ENCODE measurements at regions not wholly inside any gene's neighbourhood (a gene's known extent, or its start where the extent isn't known, plus 50 kb on each side); places are given as distances from the start of the nearest gene placed in this dataset.

DNA sequence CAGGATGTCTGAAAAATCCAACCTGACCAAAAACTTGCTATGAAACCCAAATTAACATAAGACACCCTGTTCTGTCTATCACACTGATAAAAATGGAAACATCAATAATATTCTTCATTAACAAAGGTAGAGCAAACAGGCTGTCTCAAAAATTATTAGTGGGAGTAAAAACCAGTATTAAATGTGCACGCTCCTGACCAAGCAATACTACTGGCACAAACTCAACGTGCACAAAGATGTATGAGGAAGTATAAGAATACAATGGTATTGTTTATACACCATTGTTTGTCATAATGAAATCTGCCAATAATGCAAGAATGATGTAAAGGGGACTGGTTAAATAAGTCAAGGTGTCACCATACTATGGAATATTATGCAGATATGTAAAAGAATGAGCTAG, 288.5 kb downstream of the MN1 start:
- H3K9me3 Mint-ChIP-seq = no peaks in the 10 kb centered on the region
- no peak for DNase-seq
- no peak overlapping the region for H3K4me3 Mint-ChIP-seq
- H3K27ac Mint-ChIP-seq = no peak overlapping the region
- H3K4me1 Mint-ChIP-seq = no peaks in the 10 kb centered on the region
- ChIA-PET POLR2A (no interaction called here), CTCF (interaction anchor here (0.7 kb wide), 1 partner anchor 583 kb away, joined by 3 read pairs; no protein-coding TSS in a partner anchor)
- H3K36me3 Mint-ChIP-seq (ENCODE audit: low read depth) = no peaks in the 10 kb centered on the region
- H3K27me3 Mint-ChIP-seq = no peaks in the 10 kb centered on the region

DNA sequence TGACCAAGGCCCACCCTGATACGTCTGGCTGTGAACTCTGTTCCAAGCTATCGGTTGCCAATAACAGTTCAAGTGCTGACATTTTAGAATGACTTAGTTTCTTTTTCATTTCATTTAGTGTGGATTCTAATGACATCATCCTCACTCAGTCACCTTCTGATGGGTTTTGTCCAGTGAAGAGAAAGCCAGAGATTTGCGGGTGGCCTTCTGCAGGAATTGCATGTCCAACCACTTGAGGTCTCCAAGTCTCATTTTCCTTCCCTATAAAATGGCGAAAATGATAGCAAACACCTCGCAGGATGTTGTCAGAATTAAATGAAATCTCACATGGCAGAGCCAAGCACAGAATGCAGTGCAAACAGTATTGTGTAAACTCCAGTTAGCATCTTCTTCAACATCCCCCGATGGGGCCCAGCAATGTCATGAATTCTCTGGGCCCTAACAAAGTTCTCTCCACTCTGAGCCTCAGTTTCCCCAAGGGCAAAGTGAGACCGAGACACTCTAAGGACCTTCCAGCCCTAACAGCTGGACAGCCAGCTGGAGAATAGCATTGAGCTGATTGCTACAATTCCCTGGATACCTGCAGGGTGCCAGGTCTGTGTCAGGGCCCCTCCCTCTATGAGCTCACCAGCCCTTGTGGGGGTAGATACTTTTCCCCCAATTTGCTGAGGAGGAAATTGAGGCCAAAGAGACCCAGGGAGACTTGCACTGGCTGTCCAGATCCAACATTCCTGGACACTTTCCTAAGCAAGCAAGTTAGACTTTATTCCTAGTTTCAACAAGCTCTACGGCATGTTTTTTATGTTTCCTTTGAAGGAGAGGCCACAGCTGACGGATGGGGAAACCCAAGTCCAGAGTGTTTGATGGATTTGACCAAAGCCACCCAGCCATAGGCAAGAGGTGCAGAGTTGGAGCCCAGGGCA, 286.7 kb downstream of the MN1 start:
- ChIA-PET CTCF (no interaction called here), POLR2A (no interaction called here)

DNA sequence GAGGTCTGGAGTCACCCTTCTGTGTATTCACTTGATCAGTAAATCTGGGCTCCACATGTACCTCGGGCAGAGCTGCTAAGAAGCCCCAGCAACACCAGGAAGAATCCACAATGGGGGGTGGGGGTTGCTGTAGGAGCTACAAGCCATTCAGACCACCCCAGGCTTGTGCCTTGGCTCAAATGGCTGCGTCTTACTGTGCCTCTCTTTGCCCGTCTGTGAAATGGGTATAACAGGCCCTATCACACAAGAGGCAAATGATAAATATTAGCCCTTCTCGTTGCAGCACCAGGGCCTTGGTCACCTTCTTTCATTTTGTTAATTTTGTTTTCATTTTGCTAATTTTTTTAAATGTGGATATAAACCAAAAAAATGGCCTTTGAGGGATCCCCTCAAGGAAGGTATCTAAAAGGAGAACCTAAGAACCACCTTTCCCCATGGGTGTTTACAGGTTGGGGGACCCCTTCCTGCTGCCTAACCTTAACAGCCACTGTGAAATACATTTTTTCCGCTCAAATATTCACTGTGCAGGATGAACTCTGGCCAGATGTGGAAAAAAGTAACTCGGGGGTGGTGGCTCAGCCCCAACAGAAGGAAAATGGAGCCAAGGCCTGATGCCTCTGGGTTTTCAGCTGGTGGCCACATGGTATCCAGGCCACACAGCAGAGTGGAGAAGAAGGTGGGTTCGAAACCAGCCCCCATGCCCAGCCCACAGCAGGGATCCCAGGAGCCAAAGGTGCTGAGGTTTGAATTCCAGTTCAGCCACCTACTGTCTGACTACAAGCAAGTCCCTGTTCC, 284.0 kb downstream of the MN1 start:
- POLR2A ChIA-PET = no interaction called here
- CTCF ChIA-PET = no interaction called here
- Mint-ChIP-seq H3K27me3 (no peaks in the 10 kb centered on the region), H3K27ac (no peak overlapping the region), H3K36me3 (ENCODE audit: low read depth) (no peaks in the 10 kb centered on the region), H3K4me3 (no peak overlapping the region), H3K4me1 (no peaks in the 10 kb centered on the region), H3K9me3 (no peaks in the 10 kb centered on the region)
- DNase-seq = no peak

More for the DNA sequence above, 286.7 kb downstream of the MN1 start:
- DNase-seq = no peak
- Mint-ChIP-seq H3K4me1 (no peaks in the 10 kb centered on the region), H3K27me3 (no peaks in the 10 kb centered on the region), H3K36me3 (ENCODE audit: low read depth) (no peaks in the 10 kb centered on the region), H3K4me3 (no peak overlapping the region), H3K9me3 (no peaks in the 10 kb centered on the region), H3K27ac (no peak overlapping the region)

DNA sequence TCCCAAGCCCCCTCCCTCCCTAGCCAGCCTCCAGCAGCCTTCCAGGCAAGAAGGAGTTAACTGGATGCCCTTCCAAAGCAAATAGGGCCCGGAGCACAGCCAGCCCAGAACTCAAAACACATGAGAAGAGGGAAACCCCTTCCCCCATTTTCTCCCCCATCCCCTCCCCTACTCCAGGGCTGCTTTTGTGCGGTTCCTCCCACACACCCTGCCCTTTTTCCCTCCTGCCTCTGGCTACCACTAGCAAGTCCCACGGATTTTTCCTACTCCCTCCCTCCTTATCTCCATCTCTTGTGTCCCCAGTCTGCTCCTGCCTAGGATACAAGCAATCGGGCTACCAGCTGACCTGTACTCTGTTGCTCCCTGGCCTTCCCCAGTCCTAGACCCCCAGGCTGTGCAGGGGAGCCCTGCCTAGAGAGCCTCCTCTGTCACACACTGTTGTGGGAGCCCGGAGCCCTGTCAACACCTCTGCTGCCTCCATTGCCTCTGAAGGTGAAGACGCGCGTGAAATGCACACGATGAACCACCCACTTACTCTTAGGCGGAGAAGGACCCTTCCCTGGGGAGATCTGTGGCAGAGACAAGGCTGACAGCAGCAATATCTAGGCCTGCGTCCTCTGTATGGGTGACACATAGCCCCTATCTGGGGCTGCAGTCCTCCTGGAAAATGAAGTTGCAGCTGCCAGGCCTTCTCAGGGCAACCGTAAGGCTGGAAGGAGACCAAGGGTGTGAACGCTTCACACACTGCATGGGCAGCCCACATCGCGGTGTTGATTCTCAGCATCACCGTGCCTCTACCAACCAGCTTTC, 282.8 kb downstream of the MN1 start:
- DNase-seq = no peak
- H3K36me3 Mint-ChIP-seq (ENCODE audit: low read depth) = no peaks in the 10 kb centered on the region
- no peak overlapping the region for H3K4me3 Mint-ChIP-seq
- H3K27ac Mint-ChIP-seq = no peak overlapping the region
- no peaks in the 10 kb centered on the region for H3K9me3 Mint-ChIP-seq
- H3K27me3 Mint-ChIP-seq = no peaks in the 10 kb centered on the region
- CTCF ChIA-PET = no interaction called here
- no peaks in the 10 kb centered on the region for H3K4me1 Mint-ChIP-seq
- POLR2A ChIA-PET = no interaction called here

DNA sequence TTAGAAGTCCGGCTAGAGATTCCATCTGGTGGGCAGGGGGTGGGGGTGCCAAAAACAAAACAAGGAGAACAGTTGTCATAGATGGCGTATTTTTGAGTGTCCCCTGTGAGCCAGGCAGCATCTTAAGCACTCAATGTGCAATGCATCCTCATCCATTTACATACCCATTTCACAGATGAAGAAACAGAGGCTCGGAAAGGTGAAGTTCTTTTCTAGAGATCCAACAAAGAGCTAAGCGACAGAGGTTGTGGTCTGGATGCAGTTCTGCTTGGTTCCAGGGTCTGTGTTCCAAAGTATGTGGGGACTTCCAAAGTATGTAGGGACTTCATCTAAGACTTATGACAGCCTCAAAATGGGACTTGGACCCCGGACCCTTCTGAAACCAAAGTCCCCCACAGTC, 277.8 kb downstream of the MN1 start:
- Mint-ChIP-seq H3K27ac (no peak overlapping the region), H3K4me3 (no peak overlapping the region), H3K36me3 (ENCODE audit: low read depth) (no peaks in the 10 kb centered on the region), H3K27me3 (no peaks in the 10 kb centered on the region), H3K4me1 (no peaks in the 10 kb centered on the region), H3K9me3 (no peaks in the 10 kb centered on the region)
- DNase-seq = no peak
- CTCF ChIA-PET = no interaction called here
- POLR2A ChIA-PET = no interaction called here

DNA sequence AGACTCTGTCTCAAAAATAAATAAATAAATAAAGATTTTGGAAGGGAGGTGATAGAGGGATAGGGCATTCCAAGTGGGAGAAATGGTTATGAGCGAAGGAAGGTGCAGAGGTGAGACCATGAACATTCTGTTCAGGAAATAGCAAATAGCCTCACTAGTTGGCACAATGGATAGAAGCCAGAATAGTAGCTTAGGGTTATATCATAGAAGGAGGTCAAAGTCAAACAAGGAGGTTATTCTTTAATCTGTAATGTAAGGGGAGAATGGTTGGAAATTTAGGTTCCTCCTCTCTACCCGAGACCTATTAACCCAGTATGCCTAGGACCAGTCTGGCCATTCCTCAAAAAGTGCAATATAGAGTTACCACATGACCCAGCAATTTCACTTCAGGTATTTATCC, 275.8 kb downstream of the MN1 start:
- Mint-ChIP-seq H3K27ac (no peak overlapping the region), H3K4me3 (no peak overlapping the region), H3K27me3 (no peaks in the 10 kb centered on the region), H3K36me3 (ENCODE audit: low read depth) (no peaks in the 10 kb centered on the region), H3K4me1 (no peaks in the 10 kb centered on the region), H3K9me3 (no peaks in the 10 kb centered on the region)
- POLR2A ChIA-PET = no interaction called here
- DNase-seq = no peak
- CTCF ChIA-PET = no interaction called here

DNA sequence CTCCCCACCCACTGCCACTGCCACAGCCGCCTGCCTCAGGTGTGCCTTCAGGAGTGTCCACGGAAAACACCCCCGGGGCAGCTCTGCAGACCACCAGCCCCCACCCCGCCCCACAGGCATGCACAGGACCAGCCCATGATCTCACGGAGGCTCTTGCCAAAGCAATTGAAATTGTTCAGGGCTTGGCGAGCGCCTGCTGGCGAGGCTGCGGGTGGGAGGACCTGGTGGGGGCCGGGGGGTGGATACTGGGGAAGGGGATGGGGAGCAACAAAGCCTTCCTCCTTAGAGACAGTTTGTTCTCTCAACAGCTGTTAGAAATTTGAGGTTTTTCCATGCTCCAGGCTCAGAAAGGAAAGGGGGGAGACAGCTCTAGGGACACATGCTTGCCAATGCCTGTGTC, 274.7 kb downstream of the MN1 start:
- DNase-seq = no peak
- no peaks in the 10 kb centered on the region for H3K36me3 Mint-ChIP-seq (ENCODE audit: low read depth)
- no peaks in the 10 kb centered on the region for H3K4me1 Mint-ChIP-seq
- H3K27me3 Mint-ChIP-seq = no peaks in the 10 kb centered on the region
- no peak overlapping the region for H3K27ac Mint-ChIP-seq
- no peak overlapping the region for H3K4me3 Mint-ChIP-seq
- ChIA-PET CTCF (no interaction called here), POLR2A (no interaction called here)
- no peaks in the 10 kb centered on the region for H3K9me3 Mint-ChIP-seq

DNA sequence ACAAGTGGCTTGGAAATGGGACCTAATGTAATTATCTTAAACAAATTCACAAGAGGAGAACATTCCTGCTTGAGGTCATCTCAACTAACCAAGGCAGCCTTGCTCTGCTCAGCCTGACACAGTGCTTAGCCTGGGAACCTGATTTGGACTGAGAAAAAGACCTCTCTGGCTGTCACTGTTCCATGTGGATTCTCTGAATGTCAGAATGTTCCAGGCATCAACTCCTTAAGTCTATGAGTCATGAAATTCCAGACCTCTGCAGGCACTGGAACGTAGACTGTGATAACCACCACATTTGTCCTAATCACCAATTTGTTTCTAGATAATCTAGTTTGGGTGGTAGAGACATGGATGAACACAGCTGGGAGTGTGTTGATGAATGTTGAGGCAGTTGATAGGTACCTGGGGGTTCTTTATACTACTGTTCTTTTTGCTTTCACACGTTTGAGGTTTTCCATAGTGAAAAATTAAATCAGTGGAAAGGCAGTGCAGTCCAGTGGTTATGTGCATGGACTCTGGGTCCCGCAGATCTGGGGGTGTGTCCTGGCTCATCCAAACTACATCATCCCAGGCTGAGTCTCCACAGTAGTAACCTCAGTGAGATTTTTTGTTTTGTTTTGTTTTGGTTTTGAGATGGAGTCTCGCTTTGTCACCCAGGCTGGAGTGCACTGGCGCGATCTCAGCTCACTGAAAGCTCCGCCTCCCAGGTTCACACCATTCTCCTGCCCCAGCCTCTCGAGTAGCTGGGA, 269.6 kb downstream of the MN1 start:
- no peaks in the 10 kb centered on the region for H3K4me1 Mint-ChIP-seq

DNA sequence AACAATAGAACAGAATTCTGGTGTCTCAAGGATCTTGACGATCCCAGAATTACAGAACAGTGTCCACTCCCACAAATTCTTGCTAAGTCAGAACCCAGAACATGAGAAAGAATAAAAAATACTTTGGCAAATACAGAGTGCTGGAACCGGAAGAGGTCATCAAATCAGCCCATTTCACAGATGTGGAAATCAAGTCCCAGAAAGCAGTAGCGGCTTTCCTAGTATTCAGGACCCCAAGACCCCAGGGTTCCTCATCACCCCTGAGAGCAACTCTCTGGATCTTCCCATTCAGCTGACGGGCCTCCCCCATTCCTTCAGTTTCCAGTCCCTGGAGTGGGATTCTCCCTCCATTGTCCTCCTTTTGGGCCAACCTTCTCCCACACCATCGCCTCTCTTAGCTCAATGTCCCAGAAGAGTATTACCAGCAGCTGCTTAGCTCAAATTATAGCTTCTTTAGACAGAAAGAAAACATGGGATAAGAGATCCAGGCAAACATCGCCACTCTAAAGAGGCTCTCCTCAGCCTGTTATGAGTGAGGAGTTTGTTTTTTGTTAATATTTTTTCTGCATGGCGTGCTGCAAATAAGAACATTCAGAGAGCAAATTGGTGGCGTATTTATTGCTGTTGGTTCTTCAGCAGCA, 268.3 kb downstream of the MN1 start:
- no peak for DNase-seq
- POLR2A ChIA-PET = no interaction called here
- Mint-ChIP-seq H3K36me3 (ENCODE audit: low read depth) (no peaks in the 10 kb centered on the region), H3K4me3 (no peak overlapping the region), H3K27ac (no peak overlapping the region), H3K27me3 (no peaks in the 10 kb centered on the region), H3K9me3 (no peaks in the 10 kb centered on the region), H3K4me1 (no peaks in the 10 kb centered on the region)
- CTCF ChIA-PET = no interaction called here

More for the DNA sequence above, 269.6 kb downstream of the MN1 start:
- ChIA-PET POLR2A (no interaction called here), CTCF (no interaction called here)
- H3K9me3 Mint-ChIP-seq = no peaks in the 10 kb centered on the region
- H3K27me3 Mint-ChIP-seq = no peaks in the 10 kb centered on the region
- H3K36me3 Mint-ChIP-seq (ENCODE audit: low read depth) = no peaks in the 10 kb centered on the region
- no peak for DNase-seq
- no peak overlapping the region for H3K27ac Mint-ChIP-seq
- no peak overlapping the region for H3K4me3 Mint-ChIP-seq

DNA sequence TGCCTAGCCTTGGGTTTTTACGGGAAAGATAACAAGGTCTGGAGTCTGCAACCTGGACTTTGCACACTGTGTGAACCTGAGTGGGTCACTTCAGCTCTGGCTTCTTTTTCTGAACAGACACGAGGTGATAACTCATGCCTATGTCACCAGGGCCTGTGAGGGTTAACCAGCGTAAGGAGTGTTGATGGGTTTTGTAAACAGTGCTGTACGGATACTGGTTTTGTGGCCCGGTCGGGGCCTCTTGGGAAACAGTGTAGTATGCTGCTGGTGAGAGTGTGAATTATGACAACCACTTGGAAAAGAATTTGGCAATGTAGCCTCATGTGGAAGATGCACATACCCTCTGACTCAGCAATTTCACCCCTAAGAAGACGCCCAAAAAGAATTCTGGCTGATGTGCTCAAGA, 266.8 kb downstream of the MN1 start:
- ChIA-PET POLR2A (no interaction called here), CTCF (no interaction called here)
- Mint-ChIP-seq H3K4me1 (no peaks in the 10 kb centered on the region), H3K36me3 (ENCODE audit: low read depth) (no peaks in the 10 kb centered on the region), H3K27me3 (no peaks in the 10 kb centered on the region), H3K4me3 (no peak overlapping the region), H3K27ac (no peak overlapping the region), H3K9me3 (no peaks in the 10 kb centered on the region)
- DNase-seq = no peak

DNA sequence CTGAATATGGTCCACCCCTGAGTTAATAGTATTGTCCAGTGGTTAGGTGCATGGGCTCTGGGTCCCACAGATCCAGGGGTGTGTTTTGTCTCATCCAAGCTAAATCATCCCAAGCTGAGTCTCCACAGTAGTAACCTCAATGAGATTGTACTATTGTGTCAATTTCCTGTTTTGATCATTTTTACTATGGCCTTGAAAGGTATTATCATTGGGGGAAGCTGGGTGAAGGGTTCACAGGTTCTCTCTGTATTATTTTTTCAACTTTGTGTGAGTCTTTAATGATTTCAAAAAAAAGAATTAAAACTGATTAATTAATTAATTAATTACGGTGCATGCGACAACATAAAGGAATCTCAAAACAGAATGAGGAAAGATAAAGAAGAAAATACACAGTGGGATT, 266.1 kb downstream of the MN1 start:
- ChIA-PET POLR2A (no interaction called here), CTCF (no interaction called here)
- no peak overlapping the region for H3K27ac Mint-ChIP-seq

DNA sequence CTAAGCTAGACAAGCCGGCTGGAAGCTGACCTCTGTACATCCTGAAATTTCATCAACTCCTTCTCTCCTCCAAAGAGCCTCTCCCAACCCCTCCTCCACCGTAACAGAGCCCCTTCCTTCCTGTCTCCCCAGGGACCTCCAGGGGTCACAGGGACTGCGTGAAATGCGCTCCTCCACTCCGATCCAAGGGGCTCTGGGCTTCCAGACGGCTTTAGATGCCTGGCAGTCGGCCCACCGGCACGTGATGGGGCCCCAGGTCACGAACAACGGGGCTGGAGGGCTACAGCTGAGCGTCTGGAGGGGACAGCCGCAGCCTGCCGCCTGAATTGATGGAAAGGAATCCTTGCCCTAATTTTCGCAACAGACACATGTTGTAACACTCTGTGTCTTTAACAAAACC, 264.1 kb downstream of the MN1 start:
- Mint-ChIP-seq H3K27me3 (no peaks in the 10 kb centered on the region), H3K4me3 (no peak overlapping the region), H3K9me3 (no peaks in the 10 kb centered on the region), H3K27ac (no peak overlapping the region), H3K4me1 (no peaks in the 10 kb centered on the region), H3K36me3 (ENCODE audit: low read depth) (no peaks in the 10 kb centered on the region)
- ChIA-PET POLR2A (no interaction called here), CTCF (no interaction called here)
- DNase-seq = no peak

More for the DNA sequence above, 266.1 kb downstream of the MN1 start:
- H3K27me3 Mint-ChIP-seq = no peaks in the 10 kb centered on the region
- DNase-seq = no peak
- no peak overlapping the region for H3K4me3 Mint-ChIP-seq
- H3K36me3 Mint-ChIP-seq (ENCODE audit: low read depth) = no peaks in the 10 kb centered on the region
- no peaks in the 10 kb centered on the region for H3K9me3 Mint-ChIP-seq
- H3K4me1 Mint-ChIP-seq = no peaks in the 10 kb centered on the region

Data from activated CD4-positive, alpha-beta memory T cell treated with anti-CD3 and anti-CD28 coated beads, Interleukin-2, amount 10 ng/mL, durations not matched to agents 7 days and 5 days (primary cell).